ENCODE measurements at regions not wholly inside any gene's neighbourhood (a gene's known extent, or its start where the extent isn't known, plus 50 kb on each side); places are given as distances from the start of the nearest gene placed in this dataset. TPM values are rescaled to one million over a fixed set of nuclear protein-coding genes. Genes with fewer than 3 reads are reported as not detected.

- Histone ChIP-seq H4K20me1 (ENCODE audit: low read depth) (no peaks in the 10 kb centered on the region), H3K4me2 (no peak overlapping the region), H3K79me2 (ENCODE audit: low read depth) (no peaks in the 10 kb centered on the region), H3K9me3 (ENCODE audit: low read depth) (peaks cover 9% of the 10 kb centered on the region), H3K4me3 (no peak overlapping the region), H2AFZ (replicated peaks) (no peak overlapping the region), H3K9ac (no peak overlapping the region), H3K4me1 (no peaks in the 10 kb centered on the region), H3K36me3 (no peaks in the 10 kb centered on the region), H3F3A (ENCODE audit: low read depth) (no peaks in the 10 kb centered on the region), H3K27ac (no peak overlapping the region), H3K27me3 (no peaks in the 10 kb centered on the region)
- Mint-ChIP-seq H3K36me3 (peaks cover 2% of the 10 kb centered on the region), H3K27me3 (ENCODE audit: insufficient read depth, low read depth) (no peaks in the 10 kb centered on the region), H3K27ac (no peak overlapping the region), H3K9me3 (peaks cover 24% of the 10 kb centered on the region), H3K4me1 (no peaks in the 10 kb centered on the region), H3K4me3 (no peak overlapping the region)
- TF ChIP-seq CTCF (IDR thresholded peaks at IDR 0.05) = no peak
- no peak for TF ChIP-seq EZH2phosphoT487 (IDR thresholded peaks at IDR 0.05)
- TF ChIP-seq EZH2 (IDR thresholded peaks at IDR 0.05) = no peak
- DNase-seq (ENCODE audit: low spot score) = no peak
These were observed 57.7 kb upstream of the PPP1R9A start for GRCh38 chr7:94849636-94850208.

- no peak overlapping the region for H3K4me2 ChIP-seq
- Mint-ChIP-seq H3K27ac (no peak overlapping the region), H3K27me3 (ENCODE audit: insufficient read depth, low read depth) (no peaks in the 10 kb centered on the region), H3K4me3 (no peak overlapping the region), H3K36me3 (no peaks in the 10 kb centered on the region), H3K9me3 (no peaks in the 10 kb centered on the region), H3K4me1 (no peaks in the 10 kb centered on the region)
- no peak overlapping the region for H2AFZ ChIP-seq (replicated peaks)
- no peaks in the 10 kb centered on the region for H3K4me1 ChIP-seq
- no peaks in the 10 kb centered on the region for H3K9me3 ChIP-seq (ENCODE audit: low read depth)
- TF ChIP-seq CTCF (IDR thresholded peaks at IDR 0.05) (no peak), EZH2phosphoT487 (IDR thresholded peaks at IDR 0.05) (no peak), EZH2 (IDR thresholded peaks at IDR 0.05) (no peak)
- H3K4me3 ChIP-seq = no peak overlapping the region
- no peaks in the 10 kb centered on the region for H3K36me3 ChIP-seq
- no peak for DNase-seq (ENCODE audit: low spot score)
- no peak overlapping the region for H3K9ac ChIP-seq
- no peaks in the 10 kb centered on the region for H3K79me2 ChIP-seq (ENCODE audit: low read depth)
- no peaks in the 10 kb centered on the region for H4K20me1 ChIP-seq (ENCODE audit: low read depth)
- H3F3A ChIP-seq (ENCODE audit: low read depth) = no peaks in the 10 kb centered on the region
- H3K27me3 ChIP-seq = no peaks in the 10 kb centered on the region
- H3K27ac ChIP-seq = no peak overlapping the region
These were observed 51.8 kb upstream of the PPP1R9A start for GRCh38 chr7:94855589-94855988.

- H3K27me3 ChIP-seq = no peaks in the 10 kb centered on the region
- H2AFZ ChIP-seq (replicated peaks) = no peak overlapping the region
- no peaks in the 10 kb centered on the region for H3K9me3 Mint-ChIP-seq
- H3K4me3 ChIP-seq = no peak overlapping the region
- H3K79me2 ChIP-seq (ENCODE audit: low read depth) = no peaks in the 10 kb centered on the region
- H3F3A ChIP-seq (ENCODE audit: low read depth) = no peaks in the 10 kb centered on the region
- no peaks in the 10 kb centered on the region for H3K9me3 ChIP-seq (ENCODE audit: low read depth)
- H3K27ac Mint-ChIP-seq = no peak overlapping the region
- H3K4me1 Mint-ChIP-seq = no peaks in the 10 kb centered on the region
- no peaks in the 10 kb centered on the region for H3K4me1 ChIP-seq
- no peak for TF ChIP-seq EZH2 (IDR thresholded peaks at IDR 0.05)
- no peak for TF ChIP-seq CTCF (IDR thresholded peaks at IDR 0.05)
- no peak for TF ChIP-seq EZH2phosphoT487 (IDR thresholded peaks at IDR 0.05)
- H3K4me2 ChIP-seq = no peak overlapping the region
- no peaks in the 10 kb centered on the region for H3K36me3 Mint-ChIP-seq
- no peak overlapping the region for H3K9ac ChIP-seq
- DNase-seq (ENCODE audit: low spot score) = no peak
- no peak overlapping the region for H3K27ac ChIP-seq
- H3K4me3 Mint-ChIP-seq = no peak overlapping the region
- H4K20me1 ChIP-seq (ENCODE audit: low read depth) = no peaks in the 10 kb centered on the region
- no peaks in the 10 kb centered on the region for H3K27me3 Mint-ChIP-seq (ENCODE audit: insufficient read depth, low read depth)
- no peaks in the 10 kb centered on the region for H3K36me3 ChIP-seq
These were observed 50.8 kb upstream of the PPP1R9A start for GRCh38 chr7:94856643-94857042.

Small RNA genes lying in the stretch of these regions (small RNA-seq; reads per million reads assigned to genes)
- not detected for gene RN7SKP129
- gene RNU6-956P = not detected
